Neutrophil (primary cell): ENCODE measurements at regions not wholly inside any gene's neighbourhood (a gene's known extent, or its start where the extent isn't known, plus 50 kb on each side); places are given as distances from the start of the nearest gene placed in this dataset.

ENCODE experiments used
- H3K27ac ChIP-seq: fragments of 200-600 bp; sonication (generic); 2 replicates; pipeline ENCODE4 v1.5.1; 2016; ENCODE audit warnings: mild to moderate bottlenecking, moderate library complexity
- H3K27me3 ChIP-seq: fragments of 200-600 bp; sonication (generic); 2 replicates; pipeline ENCODE4 v1.6.0; 2016; ENCODE audit warnings: mild to moderate bottlenecking
- H3K36me3 ChIP-seq: fragments of 200-600 bp; sonication (generic); 2 replicates; pipeline ENCODE4 v1.5.1; 2017
- H3K4me1 ChIP-seq, 2 experiments: fragments of 200-600 bp in 1 of 2; sonication (generic) in 1 of 2; 1 replicate in 1 of 2; 2 replicates in 1 of 2; pipeline versions ENCODE4 v1.5.1 to v1.6.1; 2013 to 2016; ENCODE audit warnings: low read depth in 1 of 2, low read length in 1 of 2, mild to moderate bottlenecking in 1 of 2, moderate library complexity in 1 of 2; ENCODE audit not compliant: control insufficient read depth in 1 of 2, insufficient read depth in 1 of 2
- H3K4me3 ChIP-seq, 2 experiments: fragments of 200-600 bp in 1 of 2; sonication (generic) in 1 of 2; 1 replicate in 1 of 2; 2 replicates in 1 of 2; pipeline ENCODE4 v1.5.1; 2013 to 2016; ENCODE audit warnings: low read depth in 1 of 2, low read length in 1 of 2, mild to moderate bottlenecking in 1 of 2, moderate library complexity in 1 of 2
- H3K9me3 ChIP-seq: fragments of 200-600 bp; sonication (generic); 2 replicates; pipeline ENCODE4 v1.5.1; 2016
- CTCF ChIP-seq: fragments of 200-600 bp; sonication (generic); IDR thresholded peaks from 2 replicates; pipeline ENCODE4 v1.5.1; 2016; ENCODE audit warnings: antibody characterized with exemption

DNA sequence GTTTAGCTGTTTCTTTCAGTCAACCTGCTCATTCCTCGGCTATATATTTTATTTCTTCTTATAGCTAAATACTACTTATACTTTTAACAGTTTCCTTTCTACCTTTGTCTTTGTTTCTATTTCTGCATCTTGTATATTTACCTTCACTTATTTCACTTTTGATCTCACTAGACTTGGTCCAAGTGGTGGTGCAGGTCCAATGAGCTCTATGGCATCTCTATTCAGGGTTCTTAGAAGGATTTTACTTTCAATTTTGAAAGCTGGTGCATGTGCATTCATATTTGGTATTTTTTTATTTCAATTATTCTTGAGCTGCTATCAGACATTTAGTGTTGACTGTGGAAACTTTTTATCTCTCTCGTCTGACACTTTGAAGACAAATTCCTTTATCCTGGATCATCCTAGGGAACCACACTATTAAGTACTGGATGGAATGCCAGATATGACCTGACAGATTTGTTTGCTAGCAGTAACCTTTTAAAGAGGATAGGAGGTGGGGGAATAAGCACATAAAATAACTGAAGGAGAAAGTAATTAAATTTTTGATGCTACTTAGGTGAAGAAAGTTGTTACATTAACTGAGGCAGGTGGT lies 123.1 kb upstream of the PJA2 start:
- TF ChIP-seq CTCF = no peak
- Histone ChIP-seq H3K27ac (no peak overlapping the region), H3K27me3 (no peaks in the 10 kb centered on the region), H3K4me3 (no peak overlapping the region), H3K4me1 (no peaks in the 10 kb centered on the region), H3K36me3 (no peaks in the 10 kb centered on the region), H3K9me3 (no peaks in the 10 kb centered on the region)

- no peaks in the 10 kb centered on the region for H3K9me3 ChIP-seq
- no peak for TF ChIP-seq CTCF
- no peak overlapping the region for H3K27ac ChIP-seq
- no peaks in the 10 kb centered on the region for H3K27me3 ChIP-seq
- H3K4me3 ChIP-seq = no peak overlapping the region
- no peaks in the 10 kb centered on the region for H3K4me1 ChIP-seq
- H3K36me3 ChIP-seq = no peaks in the 10 kb centered on the region
These were observed 121.5 kb upstream of the PJA2 start for GRCh38 chr5:109531262-109531661.

- H3K4me1 ChIP-seq = no peaks in the 10 kb centered on the region
- no peak for TF ChIP-seq CTCF
- H3K4me3 ChIP-seq = no peak overlapping the region
- no peak overlapping the region for H3K27ac ChIP-seq
- no peaks in the 10 kb centered on the region for H3K27me3 ChIP-seq
- no peaks in the 10 kb centered on the region for H3K36me3 ChIP-seq
- H3K9me3 ChIP-seq = no peaks in the 10 kb centered on the region
These were observed 120.2 kb upstream of the PJA2 start for GRCh38 chr5:109529987-109530386.

DNA sequence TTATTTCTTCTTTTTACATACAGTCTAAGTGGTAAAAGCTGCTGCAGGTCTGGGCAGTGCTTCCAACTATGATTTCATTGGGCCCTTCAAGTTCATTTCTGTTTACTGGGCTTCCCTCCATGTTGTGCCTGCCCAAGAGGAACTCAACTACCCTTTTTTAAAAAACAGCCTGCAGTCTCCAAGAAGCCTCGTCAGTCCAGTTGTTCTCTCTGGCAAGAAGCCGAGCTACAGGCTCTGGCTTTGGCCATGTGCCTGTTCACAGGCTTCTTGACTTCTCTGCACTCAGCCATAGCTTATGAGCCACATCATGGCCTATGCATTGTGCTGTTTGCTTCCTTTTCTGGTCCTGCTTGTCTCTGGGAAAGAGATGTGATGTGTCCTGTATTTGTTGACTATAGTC lies 119.7 kb upstream of the PJA2 start:
- Histone ChIP-seq H3K9me3 (no peaks in the 10 kb centered on the region), H3K4me3 (no peak overlapping the region), H3K4me1 (no peaks in the 10 kb centered on the region), H3K27ac (no peak overlapping the region), H3K27me3 (no peaks in the 10 kb centered on the region), H3K36me3 (no peaks in the 10 kb centered on the region)
- TF ChIP-seq CTCF = no peak

GRCh38 chr5:109524555-109524954 lies 114.8 kb upstream of the PJA2 start:
- Histone ChIP-seq H3K27me3 (no peaks in the 10 kb centered on the region), H3K27ac (no peak overlapping the region), H3K4me3 (no peak overlapping the region), H3K9me3 (no peaks in the 10 kb centered on the region), H3K36me3 (no peaks in the 10 kb centered on the region), H3K4me1 (no peaks in the 10 kb centered on the region)
- TF ChIP-seq CTCF = no peak

DNA sequence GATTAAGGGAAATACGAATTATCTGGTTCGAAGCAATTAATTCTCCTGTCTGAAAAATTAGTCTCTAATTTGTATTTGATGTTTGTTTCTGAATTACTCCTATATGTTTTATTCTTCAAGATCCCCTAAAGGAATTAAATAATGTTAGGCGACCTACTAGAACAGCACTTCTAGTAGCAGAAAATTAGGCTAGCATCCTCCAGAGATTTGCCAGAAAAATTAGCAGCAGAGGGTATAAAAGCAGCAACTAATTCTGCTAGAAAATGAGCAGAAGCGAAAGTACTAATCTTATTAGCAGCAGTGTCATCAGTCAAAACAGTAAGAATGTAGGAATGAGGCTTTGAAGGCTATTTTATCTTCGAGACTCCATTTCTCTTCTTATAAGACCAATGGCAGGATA lies 114.3 kb upstream of the PJA2 start:
- Histone ChIP-seq H3K9me3 (no peaks in the 10 kb centered on the region), H3K4me3 (no peak overlapping the region), H3K27ac (no peak overlapping the region), H3K36me3 (no peaks in the 10 kb centered on the region), H3K4me1 (no peaks in the 10 kb centered on the region), H3K27me3 (no peaks in the 10 kb centered on the region)
- TF ChIP-seq CTCF = no peak
